ENCODE measurements at regions not wholly inside any gene's neighbourhood (a gene's known extent, or its start where the extent isn't known, plus 50 kb on each side); places are given as distances from the start of the nearest gene placed in this dataset.

DNA sequence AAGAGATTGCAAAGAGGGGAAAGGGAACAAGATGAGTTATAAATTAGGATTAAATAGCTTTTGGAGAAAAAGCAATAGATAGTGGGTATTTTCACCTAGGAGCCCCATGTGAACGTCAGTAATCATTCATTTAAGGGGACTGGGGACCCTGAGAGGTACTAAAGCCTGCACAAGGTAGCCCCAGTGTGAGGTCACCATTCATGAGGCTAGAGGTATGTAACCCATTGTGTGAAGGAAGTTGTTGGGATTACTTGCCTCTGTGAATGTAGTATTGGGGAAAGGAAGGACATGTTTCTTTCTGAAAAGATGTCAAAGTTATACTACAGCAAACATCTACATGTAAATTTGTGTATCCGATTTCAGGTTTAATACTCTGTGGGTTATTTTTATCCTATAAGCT is 276.8 kb downstream of the TBX15 start:
- H3K9ac ChIP-seq (ENCODE audit: low read depth, low read length): no peak overlapping the region
- no peak overlapping the region for H3K4me2 ChIP-seq (ENCODE audit: insufficient read depth, low read length)
- H3K36me3 ChIP-seq (ENCODE audit: insufficient read depth, low read length): no peaks in the 10 kb centered on the region
- no peak overlapping the region for H2AFZ ChIP-seq (ENCODE audit: low read depth, low read length)
- H3K9me3 ChIP-seq (ENCODE audit: insufficient read depth, low read length, severe bottlenecking): no peaks in the 10 kb centered on the region
- no peak overlapping the region for H3K4me3 ChIP-seq (ENCODE audit: low read depth in 1 of 2, low read length in 2 of 2)
- H3K4me1 ChIP-seq (ENCODE audit: insufficient read depth, low read length): no peaks in the 10 kb centered on the region
- H3K27ac ChIP-seq (ENCODE audit: low read length): no peak overlapping the region
- no peaks in the 10 kb centered on the region for H4K20me1 ChIP-seq (ENCODE audit: insufficient read depth, low read length)
- TF ChIP-seq EZH2 (IDR thresholded peaks at IDR 0.05; ENCODE audit: borderline replicate concordance, low read depth, low read length, severe bottlenecking): no peak
- TF ChIP-seq, protein P1, sequence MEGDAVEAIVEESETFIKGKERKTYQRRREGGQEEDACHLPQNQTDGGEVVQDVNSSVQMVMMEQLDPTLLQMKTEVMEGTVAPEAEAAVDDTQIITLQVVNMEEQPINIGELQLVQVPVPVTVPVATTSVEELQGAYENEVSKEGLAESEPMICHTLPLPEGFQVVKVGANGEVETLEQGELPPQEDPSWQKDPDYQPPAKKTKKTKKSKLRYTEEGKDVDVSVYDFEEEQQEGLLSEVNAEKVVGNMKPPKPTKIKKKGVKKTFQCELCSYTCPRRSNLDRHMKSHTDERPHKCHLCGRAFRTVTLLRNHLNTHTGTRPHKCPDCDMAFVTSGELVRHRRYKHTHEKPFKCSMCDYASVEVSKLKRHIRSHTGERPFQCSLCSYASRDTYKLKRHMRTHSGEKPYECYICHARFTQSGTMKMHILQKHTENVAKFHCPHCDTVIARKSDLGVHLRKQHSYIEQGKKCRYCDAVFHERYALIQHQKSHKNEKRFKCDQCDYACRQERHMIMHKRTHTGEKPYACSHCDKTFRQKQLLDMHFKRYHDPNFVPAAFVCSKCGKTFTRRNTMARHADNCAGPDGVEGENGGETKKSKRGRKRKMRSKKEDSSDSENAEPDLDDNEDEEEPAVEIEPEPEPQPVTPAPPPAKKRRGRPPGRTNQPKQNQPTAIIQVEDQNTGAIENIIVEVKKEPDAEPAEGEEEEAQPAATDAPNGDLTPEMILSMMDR (IDR thresholded peaks at IDR 0.05; ENCODE audit: borderline replicate concordance, extremely low read depth, low read length, poor library complexity, severe bottlenecking): no peak
- no peaks in the 10 kb centered on the region for H3K27me3 ChIP-seq (ENCODE audit: insufficient read depth, low read length, poor library complexity)
- DNase-seq (no peak), ATAC-seq (ENCODE audit: insufficient read depth, low read depth) (no peak)
- no peaks in the 10 kb centered on the region for H3K79me2 ChIP-seq (ENCODE audit: insufficient read depth, low read length)

GRCh38 chr1:118698911-118699310 is 289.2 kb downstream of the TBX15 start:
- H3K36me3 ChIP-seq (ENCODE audit: insufficient read depth, low read length): no peaks in the 10 kb centered on the region
- H3K4me1 ChIP-seq (ENCODE audit: insufficient read depth, low read length): no peaks in the 10 kb centered on the region
- no peak for DNase-seq
- H4K20me1 ChIP-seq (ENCODE audit: insufficient read depth, low read length): no peaks in the 10 kb centered on the region
- H3K4me2 ChIP-seq (ENCODE audit: insufficient read depth, low read length): no peak overlapping the region
- no peak for TF ChIP-seq EZH2 (IDR thresholded peaks at IDR 0.05; ENCODE audit: borderline replicate concordance, low read depth, low read length, severe bottlenecking)
- TF ChIP-seq, protein P1 (IDR thresholded peaks at IDR 0.05; ENCODE audit: borderline replicate concordance, extremely low read depth, low read length, poor library complexity, severe bottlenecking): no peak
- H3K9me3 ChIP-seq (ENCODE audit: insufficient read depth, low read length, severe bottlenecking): no peaks in the 10 kb centered on the region
- ATAC-seq (ENCODE audit: insufficient read depth, low read depth): no peak
- H3K27ac ChIP-seq (ENCODE audit: low read length): no peak overlapping the region
- H3K79me2 ChIP-seq (ENCODE audit: insufficient read depth, low read length): no peaks in the 10 kb centered on the region
- H3K27me3 ChIP-seq (ENCODE audit: insufficient read depth, low read length, poor library complexity): no peaks in the 10 kb centered on the region
- H3K4me3 ChIP-seq (ENCODE audit: low read depth in 1 of 2, low read length in 2 of 2): no peak overlapping the region
- H2AFZ ChIP-seq (ENCODE audit: low read depth, low read length): no peak overlapping the region
- H3K9ac ChIP-seq (ENCODE audit: low read depth, low read length): no peak overlapping the region

- Histone ChIP-seq H3K9ac (ENCODE audit: low read depth, low read length) (no peak overlapping the region), H2AFZ (ENCODE audit: low read depth, low read length) (no peak overlapping the region), H4K20me1 (ENCODE audit: insufficient read depth, low read length) (no peaks in the 10 kb centered on the region), H3K27ac (ENCODE audit: low read length) (no peak overlapping the region), H3K27me3 (ENCODE audit: insufficient read depth, low read length, poor library complexity) (no peaks in the 10 kb centered on the region), H3K9me3 (ENCODE audit: insufficient read depth, low read length, severe bottlenecking) (no peaks in the 10 kb centered on the region), H3K79me2 (ENCODE audit: insufficient read depth, low read length) (no peaks in the 10 kb centered on the region), H3K4me3 (ENCODE audit: low read depth in 1 of 2, low read length in 2 of 2) (no peak overlapping the region), H3K4me1 (ENCODE audit: insufficient read depth, low read length) (no peaks in the 10 kb centered on the region), H3K4me2 (ENCODE audit: insufficient read depth, low read length) (no peak overlapping the region), H3K36me3 (ENCODE audit: insufficient read depth, low read length) (no peaks in the 10 kb centered on the region)
- DNase-seq: no peak
- no peak for TF ChIP-seq EZH2 (IDR thresholded peaks at IDR 0.05; ENCODE audit: borderline replicate concordance, low read depth, low read length, severe bottlenecking)
- TF ChIP-seq, protein P1 (IDR thresholded peaks at IDR 0.05; ENCODE audit: borderline replicate concordance, extremely low read depth, low read length, poor library complexity, severe bottlenecking): no peak
- no peak for ATAC-seq (ENCODE audit: insufficient read depth, low read depth)
These were observed 296.0 kb downstream of the TBX15 start for GRCh38 chr1:118692143-118692542.

DNA sequence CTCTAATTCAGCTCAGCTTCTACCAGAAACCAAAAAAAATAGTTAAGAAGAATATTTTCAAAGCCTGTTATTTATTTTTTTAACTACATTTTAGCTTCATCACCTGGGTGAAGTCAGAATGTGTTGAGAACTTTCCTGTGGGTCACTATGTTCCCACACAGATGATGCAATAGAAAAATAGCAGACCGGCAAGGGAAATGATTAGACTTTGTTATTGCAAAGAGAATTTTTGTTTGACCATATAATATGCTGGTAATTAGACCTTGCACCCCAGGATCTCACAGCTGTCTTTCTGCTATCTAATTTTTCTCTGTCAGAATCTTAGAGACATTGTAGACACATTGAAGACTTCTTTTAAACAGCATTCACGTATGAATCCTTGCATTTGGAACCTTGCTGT is 299.3 kb downstream of the TBX15 start:
- no peaks in the 10 kb centered on the region for H3K79me2 ChIP-seq (ENCODE audit: insufficient read depth, low read length)
- no peak overlapping the region for H3K9ac ChIP-seq (ENCODE audit: low read depth, low read length)
- H3K4me3 ChIP-seq (ENCODE audit: low read depth in 1 of 2, low read length in 2 of 2): no peak overlapping the region
- no peak overlapping the region for H3K4me2 ChIP-seq (ENCODE audit: insufficient read depth, low read length)
- no peaks in the 10 kb centered on the region for H3K36me3 ChIP-seq (ENCODE audit: insufficient read depth, low read length)
- no peak overlapping the region for H2AFZ ChIP-seq (ENCODE audit: low read depth, low read length)
- ATAC-seq (ENCODE audit: insufficient read depth, low read depth): no peak
- no peak for DNase-seq
- no peaks in the 10 kb centered on the region for H3K27me3 ChIP-seq (ENCODE audit: insufficient read depth, low read length, poor library complexity)
- H4K20me1 ChIP-seq (ENCODE audit: insufficient read depth, low read length): no peaks in the 10 kb centered on the region
- H3K4me1 ChIP-seq (ENCODE audit: insufficient read depth, low read length): no peaks in the 10 kb centered on the region
- no peak overlapping the region for H3K27ac ChIP-seq (ENCODE audit: low read length)
- H3K9me3 ChIP-seq (ENCODE audit: insufficient read depth, low read length, severe bottlenecking): no peaks in the 10 kb centered on the region
- TF ChIP-seq, protein P1 (IDR thresholded peaks at IDR 0.05; ENCODE audit: borderline replicate concordance, extremely low read depth, low read length, poor library complexity, severe bottlenecking): no peak

Data from DND-41 (cell line).